GM20431 (cell line): ENCODE measurements at regions not wholly inside any gene's neighbourhood (a gene's known extent, or its start where the extent isn't known, plus 50 kb on each side); places are given as distances from the start of the nearest gene placed in this dataset.

Experiments
- in situ Hi-C: fragments of 300-500 bp; cut with MseI, MboI; formaldehyde crosslinking; loops from one replicate; pipeline ENCODE4 v1.15.0; 2020; ENCODE audit warnings: low sequenced_read_pairs; ENCODE audit not compliant: unreplicated experiment

DNA sequence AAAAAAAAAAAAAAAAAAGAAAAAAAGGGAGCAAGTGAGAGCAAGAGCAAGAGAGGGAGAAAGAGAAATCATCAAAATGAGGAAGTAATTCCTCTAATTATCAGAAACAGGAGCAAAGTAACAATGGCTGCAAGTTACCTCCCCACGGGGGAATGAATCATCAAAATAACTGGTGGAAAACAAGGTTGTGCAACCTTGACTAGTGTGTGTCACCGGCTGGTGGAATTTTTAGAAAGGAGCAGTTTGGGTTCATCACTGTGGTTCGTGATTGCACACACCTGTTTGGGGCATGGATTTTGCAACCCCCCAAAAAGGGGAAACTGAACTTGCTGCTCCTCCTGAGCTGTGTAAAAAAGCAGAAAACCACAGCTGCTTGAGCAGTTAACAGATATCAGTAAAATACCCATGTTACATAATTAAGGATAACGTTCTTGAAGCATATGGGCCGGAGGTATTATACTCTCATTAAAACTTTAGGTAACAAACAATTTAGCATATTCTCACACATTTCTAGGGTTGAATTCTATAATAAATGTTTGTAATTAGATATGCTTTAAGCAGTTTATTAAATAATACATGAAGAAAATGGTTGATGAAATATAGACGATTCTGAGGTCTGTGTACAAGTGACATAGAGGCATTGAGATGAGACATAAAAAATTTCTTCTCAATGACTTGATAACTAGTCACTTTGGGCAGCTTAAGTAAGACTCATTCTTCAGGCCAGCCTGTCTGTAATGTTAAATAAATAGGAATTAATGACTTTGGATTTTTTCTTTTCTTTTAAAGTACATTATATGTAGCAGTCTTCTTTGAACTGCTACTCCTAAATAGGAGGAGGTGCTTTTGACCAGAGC is 184.2 kb upstream of the ZEB2 start:
- in situ Hi-C loops, result no loop called here

DNA sequence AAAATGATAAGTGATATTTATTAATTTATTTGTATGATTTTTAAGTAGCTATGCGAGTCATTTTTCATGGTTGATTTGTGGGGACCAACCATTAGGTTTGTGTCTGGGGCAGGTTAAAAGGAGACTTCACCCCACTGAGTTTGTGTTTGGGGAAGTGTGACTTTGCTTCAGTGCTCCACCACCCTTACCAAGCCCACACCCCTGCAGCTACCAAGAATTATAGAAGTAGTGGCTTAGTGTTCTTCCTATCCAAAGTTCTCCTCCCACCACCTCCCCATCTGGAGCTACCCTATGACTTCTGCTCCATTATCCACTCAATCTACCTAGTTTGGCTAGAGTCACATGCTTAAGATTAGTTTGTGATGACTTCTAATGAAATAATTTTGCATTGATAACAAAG is 182.1 kb upstream of the ZEB2 start:
- in situ Hi-C loops, result no loop called here

- in situ Hi-C loops, result no loop called here
These were observed 181.3 kb upstream of the ZEB2 start for GRCh38 chr2:144701259-144701658.

DNA sequence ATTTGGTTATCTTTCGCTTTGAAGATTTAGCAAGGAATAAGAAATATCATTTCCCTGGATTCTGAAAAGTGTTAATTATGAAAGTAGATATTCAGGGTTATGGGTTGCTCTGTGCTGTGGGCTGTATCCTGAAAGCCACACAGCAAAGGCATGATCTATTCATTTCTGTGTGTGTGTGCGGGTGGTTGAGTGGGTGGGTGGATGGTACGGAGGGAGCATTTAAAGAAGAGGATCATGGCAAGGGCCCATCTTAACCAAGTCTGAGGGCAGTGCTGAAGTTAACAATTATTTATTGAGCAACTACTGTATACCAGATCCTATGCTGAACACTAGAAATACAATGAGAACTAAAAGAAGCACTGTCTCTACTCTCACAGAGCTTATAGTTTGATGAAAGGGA is 178.2 kb upstream of the ZEB2 start:
- in situ Hi-C loops, result no loop called here

- in situ Hi-C loops, result no loop called here
These were observed 175.7 kb upstream of the ZEB2 start for GRCh38 chr2:144695657-144696056.

DNA sequence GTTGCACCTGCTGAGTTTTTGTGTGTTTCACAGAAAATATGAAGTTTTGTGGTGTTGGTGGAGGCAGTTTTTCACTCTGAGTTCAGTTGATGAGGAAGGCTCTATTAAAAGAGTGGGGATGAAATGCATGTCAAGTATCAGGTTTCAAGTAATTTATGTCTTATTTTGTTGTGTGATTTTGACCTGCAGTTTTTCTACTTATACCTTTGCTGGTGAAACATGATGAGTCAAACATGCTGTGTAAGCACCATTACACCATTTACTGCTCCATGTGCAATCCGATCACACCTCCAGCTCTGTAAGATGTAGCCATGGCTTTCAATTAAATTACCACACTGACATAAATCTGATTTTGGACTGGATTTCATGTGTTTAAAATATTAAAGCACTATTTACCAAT is 174.5 kb upstream of the ZEB2 start:
- in situ Hi-C loops, result no loop called here

DNA sequence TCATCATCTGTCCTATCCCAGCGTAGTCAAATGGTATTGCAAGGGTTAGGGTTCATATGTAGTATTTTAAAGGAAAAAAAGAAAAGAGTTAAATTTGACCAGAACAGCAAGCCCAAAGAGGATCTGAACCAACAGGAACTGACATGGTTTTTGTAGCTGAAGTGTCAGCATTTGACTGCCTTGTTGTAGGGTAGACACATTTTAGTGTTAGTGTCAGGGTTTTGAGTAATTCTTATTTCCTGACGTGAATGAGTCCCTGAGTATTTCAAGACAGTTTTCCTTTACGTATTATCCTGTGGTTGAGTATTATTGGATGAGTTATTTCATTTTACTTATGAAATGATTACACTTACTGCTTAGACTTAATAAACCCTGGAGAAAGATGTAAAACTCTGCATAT is 173.3 kb upstream of the ZEB2 start:
- in situ Hi-C loops, result no loop called here

- in situ Hi-C loops, result no loop called here
These were observed 172.7 kb upstream of the ZEB2 start for GRCh38 chr2:144692661-144693060.

- in situ Hi-C loops, result no loop called here
These were observed 170.9 kb upstream of the ZEB2 start for GRCh38 chr2:144690771-144691170.

DNA sequence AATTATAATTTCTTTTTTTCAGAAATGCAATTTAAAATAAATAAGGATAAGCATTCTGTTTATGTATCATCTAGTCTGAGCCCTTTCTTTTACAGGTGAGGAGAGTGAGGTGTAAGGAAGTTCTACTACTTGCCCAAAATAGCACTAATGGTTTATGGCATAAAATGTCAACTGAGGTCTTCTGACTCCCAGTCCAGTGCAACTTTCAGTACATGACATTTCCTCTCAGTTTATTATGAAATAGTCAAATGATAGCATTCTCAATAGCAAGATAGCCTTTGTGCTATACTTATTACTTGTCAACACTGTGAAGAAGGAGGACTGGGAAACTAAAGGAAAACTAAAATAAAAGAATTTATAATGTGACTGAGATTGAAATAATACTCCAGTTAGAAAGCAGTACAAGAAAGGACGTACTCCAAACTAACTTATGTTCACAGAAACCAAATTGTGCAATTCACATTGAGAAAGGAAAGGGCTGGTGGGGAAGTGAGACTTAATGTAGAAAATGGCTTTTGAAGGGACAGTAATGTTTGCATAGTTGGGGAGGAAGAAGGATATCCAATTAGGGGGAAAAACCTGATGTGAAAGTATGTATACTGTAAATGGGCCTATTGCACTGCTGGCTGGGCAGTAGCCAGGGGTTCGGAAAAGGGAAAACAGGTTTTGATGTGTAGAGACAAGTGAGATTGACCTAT is 166.7 kb upstream of the ZEB2 start:
- in situ Hi-C loops, result no loop called here

- in situ Hi-C loops, result no loop called here
These were observed 164.0 kb upstream of the ZEB2 start for GRCh38 chr2:144683966-144684365.

GRCh38 chr2:144683107-144683753 is 163.3 kb upstream of the ZEB2 start:
- in situ Hi-C loops, result no loop called here

DNA sequence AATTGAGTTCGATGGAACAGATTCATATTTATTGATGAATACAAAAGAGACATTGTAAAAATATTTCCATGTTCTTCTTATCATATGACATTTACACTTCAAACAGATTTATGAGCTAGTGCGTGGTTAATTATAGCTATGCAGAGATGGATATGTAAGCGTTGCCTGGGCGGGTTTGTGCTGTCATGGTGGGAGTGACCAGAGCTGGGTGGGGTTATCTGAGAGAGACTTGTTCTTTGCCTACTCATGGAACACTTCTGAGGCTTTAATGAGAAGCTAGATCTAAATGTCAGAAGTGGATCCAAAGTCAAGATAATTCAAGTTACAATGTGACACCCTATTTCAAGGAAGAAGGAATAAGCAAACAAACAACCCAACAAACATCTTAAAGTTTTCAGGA is 162.3 kb upstream of the ZEB2 start:
- in situ Hi-C loops, result no loop called here

DNA sequence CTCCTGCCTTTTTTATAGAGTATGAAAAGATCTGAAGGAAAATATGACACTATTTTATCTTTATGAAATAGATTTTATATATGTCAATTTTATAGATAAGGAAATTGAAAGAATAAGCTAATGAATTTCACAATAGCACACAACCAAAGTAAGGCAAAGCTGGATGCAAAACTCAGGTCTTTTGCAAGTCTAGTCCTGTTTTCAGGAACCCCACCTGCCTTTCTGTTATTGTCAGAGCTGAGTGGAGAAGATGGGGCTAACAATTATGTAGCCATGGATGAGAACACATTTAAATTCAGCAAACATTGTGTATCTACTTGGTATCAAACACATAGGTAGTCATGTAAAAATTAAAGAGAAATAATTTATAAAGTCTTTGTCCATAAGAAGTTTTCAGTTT is 161.5 kb upstream of the ZEB2 start:
- in situ Hi-C loops, result no loop called here

DNA sequence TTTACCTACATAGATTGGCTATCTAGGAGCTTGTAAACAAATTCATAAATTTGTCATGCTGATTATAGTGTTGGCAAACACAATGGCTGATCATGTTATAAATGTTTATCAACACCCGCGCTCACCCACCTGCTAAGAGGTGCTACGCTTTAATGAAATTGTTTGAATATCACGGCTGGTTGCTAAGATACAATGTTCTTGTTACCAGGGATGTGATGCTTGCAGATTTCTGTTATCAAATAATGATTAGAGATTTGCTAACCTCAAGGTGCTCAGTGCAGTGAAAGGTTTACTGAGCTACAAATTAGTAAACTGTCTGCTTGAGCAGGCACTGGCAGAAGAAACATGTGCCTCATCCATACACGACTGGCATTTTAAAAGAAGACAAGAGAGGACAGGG is 160.0 kb upstream of the ZEB2 start:
- in situ Hi-C loops, result no loop called here

DNA sequence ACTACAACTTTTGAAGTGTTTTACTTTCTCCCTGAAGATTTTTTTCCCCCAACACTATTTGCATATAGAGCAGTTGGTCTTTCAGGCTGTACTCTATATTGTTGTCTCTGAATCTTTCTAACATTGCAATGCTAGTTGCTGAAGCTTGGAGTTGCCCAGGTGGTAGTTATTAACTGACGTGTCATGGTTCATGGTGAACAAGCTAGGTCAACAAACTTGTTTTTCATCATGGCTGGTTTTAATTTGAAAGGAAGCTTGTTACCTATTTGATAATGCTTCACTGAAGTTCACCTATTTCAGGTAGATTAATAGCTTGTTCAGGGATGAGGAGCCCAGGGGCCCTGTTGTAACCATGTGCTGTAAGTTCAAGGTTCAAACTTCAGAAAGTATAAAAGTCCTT is 158.8 kb upstream of the ZEB2 start:
- in situ Hi-C loops, result no loop called here

DNA sequence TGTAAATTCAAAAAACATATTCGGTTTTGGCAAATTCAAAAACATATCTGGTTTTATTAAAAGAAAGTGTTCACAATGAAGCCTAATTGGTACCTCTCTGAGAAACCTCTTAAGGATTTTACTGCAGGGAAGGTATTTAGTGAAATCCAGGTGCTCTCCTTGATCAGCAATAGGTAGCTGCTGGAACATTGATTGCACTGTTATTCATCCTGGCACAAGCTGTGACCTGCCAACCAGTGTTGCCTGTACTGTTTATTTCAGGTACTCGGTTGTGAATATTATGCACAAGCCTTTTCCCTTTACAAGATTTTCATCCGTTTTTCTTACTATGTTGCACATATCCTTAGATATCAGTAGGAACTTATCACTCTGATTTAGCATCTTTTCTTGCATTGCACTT is 155.8 kb upstream of the ZEB2 start:
- in situ Hi-C loops, result no loop called here

DNA sequence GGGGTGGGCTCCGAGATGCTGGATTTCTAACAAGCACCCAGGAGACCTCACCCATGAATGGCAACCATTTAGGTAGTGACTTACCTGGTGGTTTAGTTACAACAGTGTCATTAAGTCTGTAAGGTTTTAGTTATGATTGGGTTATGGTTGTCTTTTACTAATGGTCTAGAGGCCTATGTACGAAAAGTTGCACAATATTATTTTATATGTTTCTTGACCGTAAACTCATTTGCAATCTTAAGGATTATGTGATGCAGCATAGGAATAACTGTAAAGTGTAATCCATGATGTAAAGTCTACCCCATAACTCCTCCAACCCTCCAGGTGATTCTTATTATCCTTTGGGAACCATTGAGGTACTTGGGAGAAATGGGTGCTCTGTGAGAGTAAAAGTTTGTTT is 155.4 kb upstream of the ZEB2 start:
- in situ Hi-C loops, result no loop called here

- in situ Hi-C loops, result no loop called here
These were observed 154.2 kb upstream of the ZEB2 start for GRCh38 chr2:144674071-144674470.

DNA sequence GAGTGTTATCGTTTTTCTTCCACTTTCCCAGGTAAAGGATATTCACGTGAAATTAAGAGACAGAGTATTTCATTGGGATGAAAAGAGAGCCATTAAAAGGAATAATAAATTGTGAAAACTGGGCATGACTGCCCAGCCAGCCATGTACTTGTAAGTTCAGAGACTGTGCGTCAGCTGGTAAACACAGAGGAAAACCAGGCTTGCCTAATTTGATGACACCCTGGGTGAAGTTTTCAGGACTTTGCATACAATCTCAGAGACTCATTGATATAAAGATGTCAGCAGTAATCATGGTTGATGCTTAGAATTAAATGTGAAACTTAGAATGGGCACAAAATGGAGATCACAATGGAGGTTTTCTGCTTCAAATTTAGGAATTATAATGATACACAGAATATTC is 153.5 kb upstream of the ZEB2 start:
- in situ Hi-C loops, result no loop called here
